GM18861 (cell line): ENCODE measurements at regions not wholly inside any gene's neighbourhood (a gene's known extent, or its start where the extent isn't known, plus 50 kb on each side); places are given as distances from the start of the nearest gene placed in this dataset.

Source experiments
- ATAC-seq: cut with Tn5 transposase; IDR thresholded peaks from one replicate; pipeline ENCODE4 v1.9.1; 2021; ENCODE audit not compliant: unreplicated experiment

GRCh38 chr2:129777762-129778583, 201.5 kb upstream of the RAB6C start:
- ATAC-seq = no peak

GRCh38 chr2:129778584-129778877, 200.9 kb upstream of the RAB6C start:
- no peak for ATAC-seq

GRCh38 chr2:129779783-129780182, 199.7 kb upstream of the RAB6C start:
- ATAC-seq = no peak

- ATAC-seq = no peak
These were observed 198.9 kb upstream of the RAB6C start for GRCh38 chr2:129780316-129781270.

- ATAC-seq = no peak
These were observed 197.5 kb upstream of the RAB6C start for GRCh38 chr2:129781749-129782632.

- no peak for ATAC-seq
These were observed 196.9 kb upstream of the RAB6C start for GRCh38 chr2:129782633-129782990.

- no peak for ATAC-seq
These were observed 195.0 kb upstream of the RAB6C start for GRCh38 chr2:129784486-129784885.

- no peak for ATAC-seq
These were observed 187.8 kb upstream of the RAB6C start for GRCh38 chr2:129791712-129792111.

- ATAC-seq = no peak
These were observed 186.0 kb upstream of the RAB6C start for GRCh38 chr2:129793431-129793902.

- no peak for ATAC-seq
These were observed 185.3 kb upstream of the RAB6C start for GRCh38 chr2:129794116-129794515.

- no peak for ATAC-seq
These were observed 184.9 kb upstream of the RAB6C start for GRCh38 chr2:129794540-129794939.

- ATAC-seq = no peak
These were observed 183.2 kb upstream of the RAB6C start for GRCh38 chr2:129796225-129796624.

GRCh38 chr2:129796801-129797488, 182.5 kb upstream of the RAB6C start:
- no peak for ATAC-seq

- ATAC-seq = no peak
These were observed 181.8 kb upstream of the RAB6C start for GRCh38 chr2:129797489-129798300.

- ATAC-seq = no peak
These were observed 181.2 kb upstream of the RAB6C start for GRCh38 chr2:129798301-129798581.

- ATAC-seq = no peak
These were observed 180.8 kb upstream of the RAB6C start for GRCh38 chr2:129798626-129799025.

- no peak for ATAC-seq
These were observed 180.2 kb upstream of the RAB6C start for GRCh38 chr2:129799036-129799958.

GRCh38 chr2:129800285-129800684, 179.2 kb upstream of the RAB6C start:
- ATAC-seq = no peak

GRCh38 chr2:129800686-129801085, 178.8 kb upstream of the RAB6C start:
- no peak for ATAC-seq
